ENCODE measurements at regions not wholly inside any gene's neighbourhood (a gene's known extent, or its start where the extent isn't known, plus 50 kb on each side); places are given as distances from the start of the nearest gene placed in this dataset.
"Not testable (repeated sequence)": the region's sequence is repeated elsewhere in the genome, so short reads cannot be mapped to it uniquely, and the experiment has no call there.

DNA sequence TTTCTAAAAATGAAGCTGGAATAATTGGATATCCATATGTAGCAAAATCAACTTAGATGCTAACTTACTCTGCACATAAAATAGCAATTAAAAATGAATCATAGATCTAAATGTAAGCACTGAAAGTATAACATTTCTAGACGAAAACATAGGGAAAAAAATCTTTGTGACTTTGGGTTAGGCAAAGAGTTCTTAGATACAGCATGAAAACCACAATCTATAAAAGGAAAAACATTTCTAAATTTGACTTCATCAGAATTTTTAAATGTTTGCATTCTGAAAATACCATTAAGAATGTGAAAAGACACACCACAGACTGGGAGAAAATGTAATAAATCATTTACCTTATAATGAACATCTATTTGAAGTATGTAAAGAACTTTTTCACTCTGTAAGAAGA, 128.8 kb downstream of the APIP start:
- no peak for TF ChIP-seq PAX5 (IDR thresholded peaks at IDR 0.05; ENCODE audit: insufficient read depth, low read length, severe bottlenecking)
- TF ChIP-seq TAF1 (IDR thresholded peaks at IDR 0.05; ENCODE audit: low read depth, low read length) = no peak
- no peak for TF ChIP-seq POLR2AphosphoS5 (IDR thresholded peaks at IDR 0.05; ENCODE audit: low read depth, low read length)
- TF ChIP-seq SPI1 (IDR thresholded peaks at IDR 0.05; ENCODE audit: low read depth, low read length) = no peak
- no peak for TF ChIP-seq POU2F2 (IDR thresholded peaks at IDR 0.05; ENCODE audit: low read depth, low read length)
- TF ChIP-seq POLR2A (IDR thresholded peaks at IDR 0.05; ENCODE audit: low read depth, low read length) = no peak
- no peak for DNase-seq (ENCODE audit: insufficient read length, low spot score)
- FAIRE-seq = no peak

DNA sequence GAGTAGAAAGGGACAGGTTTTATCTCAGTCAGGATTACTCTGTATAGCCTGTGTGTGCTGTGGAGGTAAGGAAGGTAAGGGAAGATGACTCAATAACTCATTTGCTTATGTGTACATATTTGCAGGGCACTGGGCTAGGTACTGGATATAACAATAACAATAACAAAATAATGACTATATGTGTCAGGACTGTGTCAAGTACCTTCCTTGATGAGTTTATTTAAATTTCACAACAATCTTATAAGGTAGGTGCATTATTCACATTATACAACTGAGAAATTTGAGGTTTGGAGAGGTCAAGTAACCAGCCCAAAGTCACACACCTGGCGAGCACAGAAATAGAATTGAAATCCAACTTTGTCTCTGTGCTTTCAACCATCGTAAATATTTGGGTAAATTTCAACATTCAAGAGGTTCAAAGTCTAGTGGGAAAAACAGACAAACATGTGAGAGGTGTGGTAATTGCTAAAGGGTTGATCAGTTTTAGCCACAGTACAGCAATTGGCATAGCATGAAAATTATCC, 131.8 kb downstream of the APIP start:
- no peak for TF ChIP-seq POLR2A (IDR thresholded peaks at IDR 0.05; ENCODE audit: low read depth, low read length)
- TF ChIP-seq POLR2AphosphoS5 (IDR thresholded peaks at IDR 0.05; ENCODE audit: low read depth, low read length) = no peak
- no peak for TF ChIP-seq TAF1 (IDR thresholded peaks at IDR 0.05; ENCODE audit: low read depth, low read length)
- TF ChIP-seq POU2F2 (IDR thresholded peaks at IDR 0.05; ENCODE audit: low read depth, low read length) = no peak
- TF ChIP-seq PAX5 (IDR thresholded peaks at IDR 0.05; ENCODE audit: insufficient read depth, low read length, severe bottlenecking) = no peak
- no peak for TF ChIP-seq SPI1 (IDR thresholded peaks at IDR 0.05; ENCODE audit: low read depth, low read length)
- DNase-seq (ENCODE audit: insufficient read length, low spot score) = no peak
- no peak for FAIRE-seq

DNA sequence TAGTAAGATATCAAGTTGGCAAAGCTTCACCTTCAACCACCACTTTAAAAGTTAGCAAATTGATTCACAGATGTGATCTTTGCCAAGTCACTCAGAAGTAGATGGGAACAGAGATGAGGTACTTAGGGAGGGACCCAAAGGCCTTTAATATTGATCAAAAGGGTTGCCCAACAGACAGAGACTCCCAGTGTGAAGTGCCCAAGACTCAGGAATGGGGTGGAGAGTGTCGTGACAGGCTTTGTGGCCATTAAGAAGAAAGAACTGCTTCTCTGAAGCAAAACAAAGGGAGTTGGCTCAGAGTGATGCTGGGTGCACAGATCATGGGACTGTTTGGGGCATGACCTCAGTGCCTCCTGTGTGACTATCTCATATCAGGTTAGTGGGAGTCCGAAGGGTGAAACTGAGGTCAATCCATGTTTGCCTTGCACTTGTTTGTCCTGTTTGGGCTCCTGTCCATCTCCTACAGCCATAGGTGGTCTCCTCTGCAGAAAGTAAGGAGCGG, 132.3 kb downstream of the APIP start:
- no peak for FAIRE-seq
- TF ChIP-seq PAX5 (IDR thresholded peaks at IDR 0.05; ENCODE audit: insufficient read depth, low read length, severe bottlenecking) = no peak
- no peak for TF ChIP-seq POLR2A (IDR thresholded peaks at IDR 0.05; ENCODE audit: low read depth, low read length)
- no peak for TF ChIP-seq SPI1 (IDR thresholded peaks at IDR 0.05; ENCODE audit: low read depth, low read length)
- no peak for TF ChIP-seq TAF1 (IDR thresholded peaks at IDR 0.05; ENCODE audit: low read depth, low read length)
- no peak for TF ChIP-seq POLR2AphosphoS5 (IDR thresholded peaks at IDR 0.05; ENCODE audit: low read depth, low read length)
- TF ChIP-seq POU2F2 (IDR thresholded peaks at IDR 0.05; ENCODE audit: low read depth, low read length) = no peak
- DNase-seq (ENCODE audit: insufficient read length, low spot score) = no peak

DNA sequence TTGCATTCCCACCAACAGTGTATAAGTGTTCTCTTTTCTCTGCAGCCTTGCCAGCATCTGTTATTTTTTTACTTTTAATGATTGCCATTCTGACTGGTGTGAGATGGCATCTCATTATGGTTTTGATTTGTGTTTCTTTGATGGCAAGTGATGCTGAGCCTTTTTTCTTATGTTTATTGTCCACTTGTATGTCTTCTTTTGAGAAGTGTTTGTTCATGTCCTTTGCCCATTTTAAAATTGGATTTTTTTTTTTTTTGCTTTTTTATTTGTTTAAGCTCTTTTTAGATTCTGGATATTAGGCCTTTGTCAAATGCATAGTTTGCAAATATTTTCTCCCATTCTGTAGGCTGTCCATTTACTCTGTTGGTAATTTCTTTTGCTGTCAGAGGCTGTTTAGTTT, 134.4 kb downstream of the APIP start:
- FAIRE-seq; DNase-seq (ENCODE audit: insufficient read length, low spot score): not testable (repeated sequence)

DNA sequence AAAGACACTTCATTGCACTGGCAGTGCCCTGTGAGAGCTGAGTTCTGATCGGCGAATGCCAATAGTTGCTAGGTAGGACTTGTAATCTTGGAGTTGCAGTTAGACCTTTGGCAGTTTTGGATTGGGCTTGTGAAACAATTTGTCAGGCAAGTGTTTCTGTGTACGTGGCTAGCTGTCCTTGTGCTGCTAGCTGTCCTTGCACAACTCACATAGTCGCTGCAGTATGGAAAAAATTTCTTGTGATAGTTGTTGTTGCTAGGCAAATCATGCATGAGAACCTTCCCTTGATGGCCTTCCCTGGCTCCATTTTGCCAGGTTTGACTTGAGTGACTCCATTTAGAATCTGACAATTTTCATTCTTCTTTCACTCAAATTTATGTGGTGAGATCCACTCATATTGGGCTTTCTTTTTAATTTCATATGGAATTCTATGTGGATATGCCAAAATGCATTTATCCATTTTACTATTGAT, 140.7 kb downstream of the APIP start:
- TF ChIP-seq POU2F2 (IDR thresholded peaks at IDR 0.05; ENCODE audit: low read depth, low read length) = no peak
- no peak for TF ChIP-seq POLR2A (IDR thresholded peaks at IDR 0.05; ENCODE audit: low read depth, low read length)
- no peak for TF ChIP-seq POLR2AphosphoS5 (IDR thresholded peaks at IDR 0.05; ENCODE audit: low read depth, low read length)
- no peak for TF ChIP-seq TAF1 (IDR thresholded peaks at IDR 0.05; ENCODE audit: low read depth, low read length)
- TF ChIP-seq SPI1 (IDR thresholded peaks at IDR 0.05; ENCODE audit: low read depth, low read length) = no peak
- no peak for TF ChIP-seq PAX5 (IDR thresholded peaks at IDR 0.05; ENCODE audit: insufficient read depth, low read length, severe bottlenecking)

DNA sequence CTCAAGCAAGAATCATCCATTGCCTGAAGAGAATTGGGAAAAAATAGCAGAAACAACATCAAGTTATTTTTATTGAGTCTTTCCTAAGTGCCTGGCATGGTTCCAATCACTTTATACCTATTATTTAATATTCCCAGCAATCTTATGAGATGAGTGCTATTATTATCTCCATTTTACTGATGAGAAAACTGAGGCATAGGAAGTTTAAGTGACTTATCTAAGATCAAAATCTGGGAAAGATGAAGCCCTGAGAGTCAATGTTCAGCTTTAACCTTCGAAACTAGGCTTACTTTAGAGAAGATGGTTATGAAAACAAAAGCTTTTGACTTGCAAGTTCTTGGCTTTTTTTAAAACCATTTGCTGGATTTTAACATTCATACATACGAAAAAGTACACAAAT, 141.6 kb downstream of the APIP start:
- TF ChIP-seq TAF1 (IDR thresholded peaks at IDR 0.05; ENCODE audit: low read depth, low read length) (no peak), POLR2A (IDR thresholded peaks at IDR 0.05; ENCODE audit: low read depth, low read length) (no peak), SPI1 (IDR thresholded peaks at IDR 0.05; ENCODE audit: low read depth, low read length) (no peak), PAX5 (IDR thresholded peaks at IDR 0.05; ENCODE audit: insufficient read depth, low read length, severe bottlenecking) (no peak), POLR2AphosphoS5 (IDR thresholded peaks at IDR 0.05; ENCODE audit: low read depth, low read length) (no peak), POU2F2 (IDR thresholded peaks at IDR 0.05; ENCODE audit: low read depth, low read length) (no peak)
- DNase-seq (ENCODE audit: insufficient read length, low spot score) = no peak
- FAIRE-seq = no peak

More for the DNA sequence above, 140.7 kb downstream of the APIP start:
- DNase-seq (ENCODE audit: insufficient read length, low spot score) (no peak), FAIRE-seq (no peak)

DNA sequence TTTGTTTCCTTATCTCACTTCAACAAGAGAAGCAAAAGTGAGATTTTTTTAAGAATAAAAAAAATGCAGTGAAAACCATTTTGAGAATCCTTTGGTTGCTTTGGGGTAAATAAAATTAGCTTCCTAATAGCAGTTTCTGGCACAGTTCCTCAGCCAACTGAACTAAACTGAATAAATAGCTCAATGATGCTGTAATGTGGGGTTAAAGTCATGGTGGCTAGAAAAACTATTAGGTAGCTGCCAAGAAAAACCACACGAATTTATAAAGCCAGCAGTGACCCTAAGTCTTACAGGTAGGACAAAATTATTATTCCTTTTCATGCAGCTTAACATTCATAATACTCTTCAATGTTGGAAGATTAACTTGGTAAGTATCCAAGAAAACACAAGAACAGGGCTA, 142.4 kb downstream of the APIP start:
- DNase-seq (ENCODE audit: insufficient read length, low spot score) (no peak), FAIRE-seq (no peak)
- TF ChIP-seq TAF1 (IDR thresholded peaks at IDR 0.05; ENCODE audit: low read depth, low read length) = no peak
- no peak for TF ChIP-seq POU2F2 (IDR thresholded peaks at IDR 0.05; ENCODE audit: low read depth, low read length)
- no peak for TF ChIP-seq POLR2A (IDR thresholded peaks at IDR 0.05; ENCODE audit: low read depth, low read length)
- TF ChIP-seq SPI1 (IDR thresholded peaks at IDR 0.05; ENCODE audit: low read depth, low read length) = no peak
- no peak for TF ChIP-seq PAX5 (IDR thresholded peaks at IDR 0.05; ENCODE audit: insufficient read depth, low read length, severe bottlenecking)
- no peak for TF ChIP-seq POLR2AphosphoS5 (IDR thresholded peaks at IDR 0.05; ENCODE audit: low read depth, low read length)

DNA sequence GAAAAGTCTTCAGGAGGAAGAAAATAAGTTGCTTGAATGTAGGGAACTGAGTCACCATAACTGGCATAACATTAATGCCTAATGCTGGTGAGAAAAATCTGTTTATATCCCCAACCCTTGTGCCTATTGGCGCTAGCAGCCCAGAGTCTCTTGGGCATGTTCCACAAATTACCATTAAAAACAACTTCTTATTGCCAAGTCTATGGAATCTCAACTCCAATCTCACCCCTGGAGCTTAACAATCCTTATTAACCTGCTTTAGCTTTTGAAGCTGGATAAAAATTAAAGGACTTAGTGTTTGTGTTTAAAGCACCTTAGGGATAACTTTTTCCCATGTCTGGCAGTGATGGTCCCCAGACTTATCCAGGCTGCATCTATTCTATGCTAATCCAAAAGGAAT, 143.0 kb downstream of the APIP start:
- TF ChIP-seq POU2F2 (IDR thresholded peaks at IDR 0.05; ENCODE audit: low read depth, low read length) (no peak), TAF1 (IDR thresholded peaks at IDR 0.05; ENCODE audit: low read depth, low read length) (no peak), POLR2AphosphoS5 (IDR thresholded peaks at IDR 0.05; ENCODE audit: low read depth, low read length) (no peak), PAX5 (IDR thresholded peaks at IDR 0.05; ENCODE audit: insufficient read depth, low read length, severe bottlenecking) (no peak), POLR2A (IDR thresholded peaks at IDR 0.05; ENCODE audit: low read depth, low read length) (no peak), SPI1 (IDR thresholded peaks at IDR 0.05; ENCODE audit: low read depth, low read length) (no peak)
- DNase-seq (ENCODE audit: insufficient read length, low spot score) (no peak), FAIRE-seq (no peak)

DNA sequence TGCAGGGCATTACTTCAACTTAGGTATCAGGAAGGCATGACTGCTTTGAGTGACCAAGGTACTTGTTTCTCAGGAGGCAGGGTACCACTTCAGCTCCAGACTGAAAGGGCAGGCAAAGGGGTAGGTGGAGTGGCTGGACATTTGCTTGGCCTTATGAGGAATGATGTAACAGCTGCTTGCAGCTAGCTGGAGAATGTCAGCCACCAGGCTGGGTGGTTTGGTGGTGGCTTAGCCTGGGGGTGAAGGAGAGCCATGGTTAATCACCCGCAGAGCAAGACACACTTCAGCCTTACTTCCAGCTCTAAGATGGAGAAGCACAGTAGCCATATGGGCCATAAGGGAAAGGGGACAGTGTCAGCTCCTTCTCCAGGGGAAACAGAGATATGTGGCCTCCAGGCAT, 146.1 kb downstream of the APIP start:
- DNase-seq (ENCODE audit: insufficient read length, low spot score) (no peak), FAIRE-seq (no peak)
- TF ChIP-seq PAX5 (IDR thresholded peaks at IDR 0.05; ENCODE audit: insufficient read depth, low read length, severe bottlenecking) = no peak
- no peak for TF ChIP-seq POLR2A (IDR thresholded peaks at IDR 0.05; ENCODE audit: low read depth, low read length)
- no peak for TF ChIP-seq POU2F2 (IDR thresholded peaks at IDR 0.05; ENCODE audit: low read depth, low read length)
- no peak for TF ChIP-seq SPI1 (IDR thresholded peaks at IDR 0.05; ENCODE audit: low read depth, low read length)
- TF ChIP-seq TAF1 (IDR thresholded peaks at IDR 0.05; ENCODE audit: low read depth, low read length) = no peak
- no peak for TF ChIP-seq POLR2AphosphoS5 (IDR thresholded peaks at IDR 0.05; ENCODE audit: low read depth, low read length)

DNA sequence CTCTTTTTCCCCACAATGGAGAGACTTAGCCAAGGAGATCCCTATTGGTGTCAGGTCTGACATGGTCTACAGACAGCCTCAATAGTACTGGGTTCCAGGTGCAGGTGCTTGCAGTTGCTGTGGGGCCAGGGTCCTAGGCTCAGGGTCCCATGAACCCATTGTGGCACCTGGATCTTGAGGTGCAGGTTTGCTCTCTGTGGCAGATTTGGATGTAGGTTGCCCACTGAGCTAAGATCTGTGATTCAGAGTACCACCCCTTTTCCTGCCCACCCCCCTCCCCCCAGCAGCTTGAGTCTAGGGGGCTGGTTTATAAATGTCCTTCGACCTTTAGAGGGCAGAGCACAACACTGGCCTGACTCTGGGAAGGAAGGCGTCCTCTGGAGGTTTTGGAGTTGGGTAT, 147.0 kb downstream of the APIP start:
- no peak for TF ChIP-seq POLR2A (IDR thresholded peaks at IDR 0.05; ENCODE audit: low read depth, low read length)
- TF ChIP-seq TAF1 (IDR thresholded peaks at IDR 0.05; ENCODE audit: low read depth, low read length) = no peak
- no peak for TF ChIP-seq POU2F2 (IDR thresholded peaks at IDR 0.05; ENCODE audit: low read depth, low read length)
- TF ChIP-seq SPI1 (IDR thresholded peaks at IDR 0.05; ENCODE audit: low read depth, low read length) = no peak
- TF ChIP-seq POLR2AphosphoS5 (IDR thresholded peaks at IDR 0.05; ENCODE audit: low read depth, low read length) = no peak
- DNase-seq (ENCODE audit: insufficient read length, low spot score) (no peak), FAIRE-seq (no peak)

DNA sequence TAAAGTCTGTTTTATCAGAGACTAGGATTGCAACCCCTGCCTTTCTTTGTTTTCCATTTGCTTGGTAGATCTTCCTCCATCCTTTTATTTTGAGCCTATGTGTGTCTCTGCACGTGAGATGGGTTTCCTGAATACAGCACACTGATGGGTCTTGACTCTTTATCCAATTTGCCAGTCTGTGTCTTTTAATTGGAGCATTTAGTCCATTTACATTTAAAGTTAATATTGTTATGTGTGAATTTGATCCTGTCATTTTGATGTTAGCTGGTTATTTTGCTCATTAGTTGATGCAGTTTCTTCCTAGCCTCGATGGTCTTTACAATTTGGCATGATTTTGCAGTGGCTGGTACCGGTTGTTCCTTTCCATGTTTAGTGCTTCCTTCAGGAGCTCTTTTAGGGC, 141.7 kb downstream of the EHF start:
- not testable (repeated sequence) for FAIRE-seq; DNase-seq (ENCODE audit: insufficient read length, low spot score)
